ENCODE measurements at regions not wholly inside any gene's neighbourhood (a gene's known extent, or its start where the extent isn't known, plus 50 kb on each side); places are given as distances from the start of the nearest gene placed in this dataset.

- Mint-ChIP-seq H3K36me3 (ENCODE audit: low read depth) (no peaks in the 10 kb centered on the region), H3K27me3 (no peaks in the 10 kb centered on the region), H3K9me3 (peaks cover 2% of the 10 kb centered on the region), H3K4me3 (no peak overlapping the region), H3K27ac (no peak overlapping the region), H3K4me1 (no peaks in the 10 kb centered on the region)
- DNase-seq (no peak), ATAC-seq (ENCODE audit: low read depth) (no peak)
- ChIA-PET CTCF (no interaction called here), POLR2A (no interaction called here)
- TF ChIP-seq, protein P1, sequence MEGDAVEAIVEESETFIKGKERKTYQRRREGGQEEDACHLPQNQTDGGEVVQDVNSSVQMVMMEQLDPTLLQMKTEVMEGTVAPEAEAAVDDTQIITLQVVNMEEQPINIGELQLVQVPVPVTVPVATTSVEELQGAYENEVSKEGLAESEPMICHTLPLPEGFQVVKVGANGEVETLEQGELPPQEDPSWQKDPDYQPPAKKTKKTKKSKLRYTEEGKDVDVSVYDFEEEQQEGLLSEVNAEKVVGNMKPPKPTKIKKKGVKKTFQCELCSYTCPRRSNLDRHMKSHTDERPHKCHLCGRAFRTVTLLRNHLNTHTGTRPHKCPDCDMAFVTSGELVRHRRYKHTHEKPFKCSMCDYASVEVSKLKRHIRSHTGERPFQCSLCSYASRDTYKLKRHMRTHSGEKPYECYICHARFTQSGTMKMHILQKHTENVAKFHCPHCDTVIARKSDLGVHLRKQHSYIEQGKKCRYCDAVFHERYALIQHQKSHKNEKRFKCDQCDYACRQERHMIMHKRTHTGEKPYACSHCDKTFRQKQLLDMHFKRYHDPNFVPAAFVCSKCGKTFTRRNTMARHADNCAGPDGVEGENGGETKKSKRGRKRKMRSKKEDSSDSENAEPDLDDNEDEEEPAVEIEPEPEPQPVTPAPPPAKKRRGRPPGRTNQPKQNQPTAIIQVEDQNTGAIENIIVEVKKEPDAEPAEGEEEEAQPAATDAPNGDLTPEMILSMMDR (IDR thresholded peaks at IDR 0.05): no peak
- intact Hi-C loops (cut with micrococcal nuclease): no loop called here
Measured at GRCh38 chr6:22708469-22708868, 139.1 kb downstream of the HDGFL1 start.

DNA sequence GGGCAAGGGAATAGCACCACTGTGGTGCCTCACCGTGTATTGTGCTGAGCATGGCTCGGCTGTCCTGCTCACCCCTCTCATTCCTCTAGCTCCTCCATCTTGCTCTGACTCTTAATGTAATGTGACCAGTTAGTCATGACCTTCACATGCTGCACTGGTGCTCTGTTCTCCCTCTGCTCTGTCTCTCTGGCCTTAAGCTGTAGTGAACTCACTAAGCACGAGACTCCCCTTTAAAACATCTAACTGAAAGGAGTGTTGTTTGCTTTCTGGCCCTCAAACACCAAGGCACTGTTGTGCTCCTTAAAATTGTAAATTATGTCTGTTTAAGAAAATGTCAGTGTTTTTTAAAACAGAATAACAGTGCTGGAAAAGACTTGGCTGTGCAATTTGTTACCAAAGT, 140.4 kb downstream of the HDGFL1 start:
- no peaks in the 10 kb centered on the region for H3K36me3 Mint-ChIP-seq (ENCODE audit: low read depth)
- H3K27me3 Mint-ChIP-seq: no peaks in the 10 kb centered on the region
- no peaks in the 10 kb centered on the region for H3K4me1 Mint-ChIP-seq
- CTCF ChIA-PET: no interaction called here
- TF ChIP-seq, protein P1 (IDR thresholded peaks at IDR 0.05): no peak
- ATAC-seq (ENCODE audit: low read depth): no peak
- intact Hi-C loops (cut with micrococcal nuclease): no loop called here
- no peak overlapping the region for H3K4me3 Mint-ChIP-seq
- POLR2A ChIA-PET: no interaction called here
- peaks cover 2% of the 10 kb centered on the region for H3K9me3 Mint-ChIP-seq
- H3K27ac Mint-ChIP-seq: no peak overlapping the region
- no peak for DNase-seq

GRCh38 chr6:22716721-22717120, 147.4 kb downstream of the HDGFL1 start:
- H3K4me3 Mint-ChIP-seq: no peak overlapping the region
- POLR2A ChIA-PET: no interaction called here
- H3K36me3 Mint-ChIP-seq (ENCODE audit: low read depth): no peaks in the 10 kb centered on the region
- no peak for ATAC-seq (ENCODE audit: low read depth)
- intact Hi-C loops (cut with micrococcal nuclease): no loop called here
- H3K27ac Mint-ChIP-seq: no peak overlapping the region
- TF ChIP-seq, protein P1 (IDR thresholded peaks at IDR 0.05): no peak
- no peak for DNase-seq
- H3K27me3 Mint-ChIP-seq: no peaks in the 10 kb centered on the region
- H3K9me3 Mint-ChIP-seq: no peaks in the 10 kb centered on the region
- CTCF ChIA-PET: no interaction called here
- no peaks in the 10 kb centered on the region for H3K4me1 Mint-ChIP-seq

DNA sequence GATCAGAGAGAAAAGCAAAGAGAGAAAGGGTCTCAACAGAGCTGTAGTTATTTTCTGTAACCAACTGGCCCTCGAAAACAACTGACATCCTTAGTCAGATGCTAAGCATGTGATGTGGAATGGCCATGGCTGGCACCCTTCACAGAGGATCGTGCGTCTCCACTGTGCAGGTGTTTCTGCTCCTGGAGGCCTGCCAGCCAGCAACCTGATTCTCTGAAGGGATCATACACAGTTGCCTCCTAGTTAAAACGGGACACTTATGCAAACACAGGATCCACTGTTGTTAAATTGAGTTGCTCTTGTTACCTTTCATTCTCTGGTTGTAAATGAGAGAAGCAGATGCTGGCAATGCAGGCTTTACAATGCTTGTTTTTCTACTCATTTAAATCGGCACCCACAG, 148.5 kb downstream of the HDGFL1 start:
- TF ChIP-seq, protein P1 (IDR thresholded peaks at IDR 0.05): no peak
- DNase-seq (no peak), ATAC-seq (ENCODE audit: low read depth) (no peak)
- Mint-ChIP-seq H3K36me3 (ENCODE audit: low read depth) (no peaks in the 10 kb centered on the region), H3K4me1 (no peaks in the 10 kb centered on the region), H3K4me3 (no peak overlapping the region), H3K27ac (no peak overlapping the region), H3K9me3 (peaks cover 3% of the 10 kb centered on the region), H3K27me3 (no peaks in the 10 kb centered on the region)
- ChIA-PET CTCF (no interaction called here), POLR2A (no interaction called here)
- intact Hi-C loops (cut with micrococcal nuclease): no loop called here

DNA sequence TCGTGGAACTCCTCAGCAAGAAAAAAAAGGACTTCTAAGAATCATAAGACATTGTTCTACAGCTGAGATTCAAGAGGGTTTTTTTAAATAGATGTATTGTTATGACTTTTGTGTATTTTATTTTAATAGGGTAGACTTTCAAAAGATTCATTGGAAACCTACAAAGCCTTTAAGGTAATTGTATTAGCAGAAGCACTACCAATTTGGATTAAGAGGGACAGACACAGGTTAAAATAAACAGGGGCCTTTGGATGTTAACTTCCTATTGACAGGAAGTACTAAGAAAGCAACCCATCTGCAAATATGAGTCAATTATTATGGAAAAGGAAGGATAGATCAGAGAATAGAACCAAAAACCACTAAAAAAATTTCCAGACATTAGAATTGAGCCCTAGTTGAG, 153.5 kb downstream of the HDGFL1 start:
- intact Hi-C loops (cut with micrococcal nuclease): no loop called here
- ATAC-seq (ENCODE audit: low read depth): no peak
- no peaks in the 10 kb centered on the region for H3K4me1 Mint-ChIP-seq
- no peak overlapping the region for H3K4me3 Mint-ChIP-seq
- H3K27me3 Mint-ChIP-seq: no peaks in the 10 kb centered on the region
- peaks cover 12% of the 10 kb centered on the region for H3K9me3 Mint-ChIP-seq
- H3K27ac Mint-ChIP-seq: no peak overlapping the region
- CTCF ChIA-PET: no interaction called here
- H3K36me3 Mint-ChIP-seq (ENCODE audit: low read depth): no peaks in the 10 kb centered on the region
- POLR2A ChIA-PET: no interaction called here
- TF ChIP-seq, protein P1 (IDR thresholded peaks at IDR 0.05): no peak
- no peak for DNase-seq
